IPS-15b (cell line): ENCODE measurements at regions not wholly inside any gene's neighbourhood (a gene's known extent, or its start where the extent isn't known, plus 50 kb on each side); places are given as distances from the start of the nearest gene placed in this dataset.

Source experiments
- H3K27me3 ChIP-seq: one replicate; pipeline ENCODE4 v1.6.1; 2013; ENCODE audit warnings: low read length; ENCODE audit not compliant: control insufficient read depth, insufficient read depth
- H3K36me3 ChIP-seq: one replicate; pipeline ENCODE4 v1.6.1; 2013; ENCODE audit warnings: low read length; ENCODE audit not compliant: control insufficient read depth, insufficient read depth
- H3K4me1 ChIP-seq: one replicate; pipeline ENCODE4 v1.6.1; 2013; ENCODE audit warnings: mild to moderate bottlenecking, low read length; ENCODE audit not compliant: control insufficient read depth, insufficient read depth
- H3K4me3 ChIP-seq: one replicate; pipeline ENCODE4 v1.5.1; 2013; ENCODE audit warnings: low read depth, low read length
- H3K9ac ChIP-seq: one replicate; pipeline ENCODE4 v1.6.1; 2013; ENCODE audit warnings: low read depth, mild to moderate bottlenecking, low read length
- H3K9me3 ChIP-seq: one replicate; pipeline ENCODE4 v1.6.1; 2013; ENCODE audit warnings: mild to moderate bottlenecking, low read length; ENCODE audit not compliant: control insufficient read depth, insufficient read depth

- Histone ChIP-seq H3K9me3 (no peaks in the 10 kb centered on the region), H3K4me3 (no peak overlapping the region), H3K36me3 (no peaks in the 10 kb centered on the region), H3K4me1 (no peaks in the 10 kb centered on the region), H3K27me3 (no peaks in the 10 kb centered on the region), H3K9ac (no peak overlapping the region)
Measured at GRCh38 chr12:58803908-58804307, 116.4 kb downstream of the LRIG3 start.

- H3K27me3 ChIP-seq: no peaks in the 10 kb centered on the region
- no peaks in the 10 kb centered on the region for H3K9me3 ChIP-seq
- no peaks in the 10 kb centered on the region for H3K36me3 ChIP-seq
- H3K4me3 ChIP-seq: no peak overlapping the region
- no peaks in the 10 kb centered on the region for H3K4me1 ChIP-seq
- no peak overlapping the region for H3K9ac ChIP-seq
Measured at GRCh38 chr12:58804749-58805148, 115.6 kb downstream of the LRIG3 start.

- Histone ChIP-seq H3K9me3 (no peaks in the 10 kb centered on the region), H3K4me3 (no peak overlapping the region), H3K36me3 (no peaks in the 10 kb centered on the region), H3K27me3 (no peaks in the 10 kb centered on the region), H3K9ac (no peak overlapping the region), H3K4me1 (no peaks in the 10 kb centered on the region)
Measured at GRCh38 chr12:58809064-58809607, 111.2 kb downstream of the LRIG3 start.

- Histone ChIP-seq H3K4me1 (no peaks in the 10 kb centered on the region), H3K36me3 (no peaks in the 10 kb centered on the region), H3K27me3 (no peaks in the 10 kb centered on the region), H3K9me3 (no peaks in the 10 kb centered on the region), H3K9ac (no peak overlapping the region), H3K4me3 (no peak overlapping the region)
Measured at GRCh38 chr12:58811346-58811745, 109.0 kb downstream of the LRIG3 start.

GRCh38 chr12:58812214-58812613, 108.1 kb downstream of the LRIG3 start:
- H3K4me1 ChIP-seq: no peaks in the 10 kb centered on the region
- no peak overlapping the region for H3K9ac ChIP-seq
- no peak overlapping the region for H3K4me3 ChIP-seq
- H3K9me3 ChIP-seq: no peaks in the 10 kb centered on the region
- H3K27me3 ChIP-seq: no peaks in the 10 kb centered on the region
- H3K36me3 ChIP-seq: no peaks in the 10 kb centered on the region

- no peaks in the 10 kb centered on the region for H3K4me1 ChIP-seq
- no peak overlapping the region for H3K4me3 ChIP-seq
- no peaks in the 10 kb centered on the region for H3K9me3 ChIP-seq
- H3K36me3 ChIP-seq: no peaks in the 10 kb centered on the region
- no peaks in the 10 kb centered on the region for H3K27me3 ChIP-seq
- no peak overlapping the region for H3K9ac ChIP-seq
Measured at GRCh38 chr12:58814036-58814435, 106.3 kb downstream of the LRIG3 start.

GRCh38 chr12:58815235-58815634, 105.1 kb downstream of the LRIG3 start:
- H3K36me3 ChIP-seq: no peaks in the 10 kb centered on the region
- H3K9me3 ChIP-seq: no peaks in the 10 kb centered on the region
- no peak overlapping the region for H3K9ac ChIP-seq
- H3K4me3 ChIP-seq: no peak overlapping the region
- H3K4me1 ChIP-seq: peaks cover 5% of the 10 kb centered on the region
- H3K27me3 ChIP-seq: no peaks in the 10 kb centered on the region

GRCh38 chr12:58818546-58818945, 101.8 kb downstream of the LRIG3 start:
- Histone ChIP-seq H3K9me3 (no peaks in the 10 kb centered on the region), H3K36me3 (no peaks in the 10 kb centered on the region), H3K4me1 (peaks cover 5% of the 10 kb centered on the region), H3K9ac (no peak overlapping the region), H3K27me3 (no peaks in the 10 kb centered on the region), H3K4me3 (no peak overlapping the region)

- no peaks in the 10 kb centered on the region for H3K9me3 ChIP-seq
- H3K4me3 ChIP-seq: no peak overlapping the region
- H3K9ac ChIP-seq: no peak overlapping the region
- H3K4me1 ChIP-seq: peaks cover 5% of the 10 kb centered on the region
- H3K36me3 ChIP-seq: no peaks in the 10 kb centered on the region
- no peaks in the 10 kb centered on the region for H3K27me3 ChIP-seq
Measured at GRCh38 chr12:58819345-58819744, 101.0 kb downstream of the LRIG3 start.

- no peak overlapping the region for H3K9ac ChIP-seq
- no peaks in the 10 kb centered on the region for H3K27me3 ChIP-seq
- peaks cover 5% of the 10 kb centered on the region for H3K4me1 ChIP-seq
- H3K36me3 ChIP-seq: no peaks in the 10 kb centered on the region
- H3K4me3 ChIP-seq: no peak overlapping the region
- no peaks in the 10 kb centered on the region for H3K9me3 ChIP-seq
Measured at GRCh38 chr12:58819985-58820384, 100.3 kb downstream of the LRIG3 start.
